ENCODE measurements at regions not wholly inside any gene's neighbourhood (a gene's known extent, or its start where the extent isn't known, plus 50 kb on each side); places are given as distances from the start of the nearest gene placed in this dataset.
"Not testable (repeated sequence)": the region's sequence is repeated elsewhere in the genome, so short reads cannot be mapped to it uniquely, and the experiment has no call there.

DNA sequence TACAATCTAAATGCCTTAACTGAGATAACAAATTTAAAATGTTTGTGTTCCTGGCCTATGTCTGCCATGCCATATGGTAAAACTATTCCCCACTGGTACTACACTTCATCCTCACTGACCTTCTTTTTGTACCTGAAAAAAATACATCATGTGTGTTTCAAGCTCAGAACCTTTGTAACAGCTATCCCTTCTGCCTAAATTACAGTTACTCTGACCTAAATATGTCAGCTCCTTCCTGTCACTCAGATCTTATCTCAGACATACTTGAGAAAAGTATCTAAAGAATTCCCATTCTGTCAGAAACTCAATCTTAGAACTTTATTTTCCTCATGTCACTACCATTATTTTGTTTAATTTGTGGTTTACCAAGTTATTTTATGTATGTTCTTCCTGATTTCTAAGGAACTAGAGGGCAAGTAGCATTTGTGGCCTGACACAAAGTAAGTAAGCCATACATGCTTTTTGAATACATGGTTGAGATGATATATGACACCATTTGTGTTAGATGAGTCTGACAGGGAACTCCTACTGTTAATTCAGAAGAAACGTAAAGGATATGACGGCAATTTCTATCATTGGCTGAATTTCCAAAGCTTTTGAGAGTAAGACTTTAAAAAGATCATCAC is 456.5 kb upstream of the NDST3 start:
- no peak for DNase-seq

- DNase-seq = no peak
Observed at GRCh38 chr4:117588771-117589170, 445.5 kb upstream of the NDST3 start.

DNA sequence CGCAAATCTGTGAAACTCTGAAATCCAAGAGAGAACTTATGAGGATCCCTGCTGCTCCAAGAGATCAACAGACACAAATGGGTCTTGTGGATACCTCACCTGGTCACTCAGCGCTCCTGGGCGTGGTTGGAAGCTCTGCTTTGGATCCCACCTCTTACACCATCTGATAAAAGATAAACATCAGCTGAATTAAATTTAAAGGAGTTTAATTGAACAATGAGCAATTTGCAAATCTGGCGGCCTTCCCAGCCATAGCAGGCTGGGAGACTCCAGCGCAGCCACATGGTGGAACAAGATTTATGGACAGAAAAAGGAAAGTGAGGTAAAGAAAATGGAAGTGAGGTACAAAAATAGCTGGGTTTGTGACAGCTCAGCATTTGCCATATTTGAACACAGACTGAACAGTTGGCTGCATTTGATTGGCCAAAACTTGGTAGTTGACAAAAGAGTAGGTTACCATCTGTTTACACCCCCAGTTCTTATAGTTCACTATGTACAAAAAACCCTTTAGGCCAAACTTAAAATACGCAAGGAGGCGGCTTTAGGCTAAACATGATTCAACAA is 437.3 kb upstream of the NDST3 start:
- no peak for DNase-seq

DNA sequence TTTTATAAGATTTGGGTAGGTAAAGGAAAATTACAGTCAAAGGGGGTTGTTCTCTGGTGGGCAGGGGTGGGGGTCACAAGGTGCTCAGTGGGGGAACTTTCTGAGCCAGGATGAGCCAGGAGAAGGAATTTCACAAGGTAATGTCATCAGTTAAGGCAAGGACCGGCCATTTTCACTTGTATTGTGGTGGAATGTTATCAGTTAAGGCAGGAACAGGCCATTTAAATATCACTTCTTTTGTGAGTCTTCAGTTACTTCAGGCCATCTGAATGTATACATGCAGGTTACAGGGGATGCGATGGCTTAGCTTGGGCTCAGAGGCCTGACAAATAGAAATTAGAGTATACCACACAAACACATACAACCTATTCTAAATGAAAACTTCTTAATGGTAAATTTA is 434.9 kb upstream of the NDST3 start:
- not testable (repeated sequence) for DNase-seq

- not testable (repeated sequence) for DNase-seq
Observed at GRCh38 chr4:117600936-117601335, 433.4 kb upstream of the NDST3 start.

DNA sequence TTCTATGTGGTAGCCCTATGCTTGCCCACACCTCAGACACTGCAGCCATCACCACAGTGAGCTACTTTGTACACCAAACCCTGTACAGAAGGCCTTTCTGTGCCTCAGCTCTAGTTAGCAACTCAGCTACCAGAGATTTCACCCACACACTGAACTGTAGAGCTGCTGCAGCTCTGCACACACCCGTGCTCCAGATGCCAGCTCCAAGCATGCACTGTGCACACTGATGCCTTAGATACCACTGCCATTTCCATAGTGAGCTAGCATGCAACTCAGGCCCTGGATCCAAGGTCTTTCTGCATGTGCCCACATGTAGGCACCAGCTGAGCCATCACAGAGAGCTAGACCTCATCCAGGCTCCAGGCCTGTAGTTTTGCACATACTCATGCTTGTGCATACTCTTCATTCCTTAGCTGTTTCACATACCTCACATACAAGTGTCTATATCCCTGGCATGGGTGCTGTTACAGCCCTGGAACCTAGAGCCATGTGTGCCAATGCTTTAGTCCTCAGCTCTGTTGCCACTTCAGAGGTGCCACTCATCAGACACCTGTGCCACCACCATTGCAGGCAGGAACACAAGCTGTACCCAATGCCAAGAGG is 423.5 kb upstream of the NDST3 start:
- no peak for DNase-seq

- DNase-seq = no peak
Observed at GRCh38 chr4:117621673-117622072, 412.6 kb upstream of the NDST3 start.

DNA sequence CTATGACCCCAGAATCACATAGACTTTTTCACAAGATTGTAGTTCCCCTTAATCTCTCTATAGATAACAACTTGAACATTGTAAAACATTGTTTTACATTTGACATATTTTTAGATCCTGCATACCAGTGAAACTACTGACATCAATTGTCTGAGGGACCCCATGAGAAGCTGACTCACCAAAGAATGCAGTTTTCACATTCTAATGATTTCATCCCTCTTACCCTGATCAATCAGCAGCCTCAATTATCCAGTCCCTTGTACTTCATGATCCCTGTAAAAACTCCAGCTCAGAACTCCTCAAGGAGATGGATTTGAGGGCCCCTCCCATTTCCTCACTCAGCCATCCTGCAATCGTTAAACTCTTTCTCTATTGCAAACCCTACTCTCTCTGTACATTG is 411.0 kb upstream of the NDST3 start:
- no peak for DNase-seq

DNA sequence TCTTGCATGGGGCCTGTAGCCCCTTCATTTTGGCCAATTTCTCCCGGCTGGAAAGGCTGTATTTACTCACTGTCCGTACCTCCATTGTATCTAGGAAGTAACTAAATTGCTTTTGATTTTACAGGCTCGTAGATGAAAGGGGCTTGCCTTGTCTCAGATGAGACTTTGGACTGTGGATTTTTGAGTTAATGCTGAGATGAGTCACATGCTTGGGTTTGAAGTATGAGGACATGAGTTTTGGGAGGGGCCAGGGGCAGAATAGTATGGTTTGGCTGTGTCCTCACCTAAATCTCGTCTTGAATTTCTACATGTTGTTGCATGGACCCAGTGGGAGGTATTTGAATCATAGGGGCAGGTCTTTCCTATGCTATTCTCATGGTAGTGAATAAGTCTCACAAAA is 407.6 kb upstream of the NDST3 start:
- DNase-seq = no peak

DNA sequence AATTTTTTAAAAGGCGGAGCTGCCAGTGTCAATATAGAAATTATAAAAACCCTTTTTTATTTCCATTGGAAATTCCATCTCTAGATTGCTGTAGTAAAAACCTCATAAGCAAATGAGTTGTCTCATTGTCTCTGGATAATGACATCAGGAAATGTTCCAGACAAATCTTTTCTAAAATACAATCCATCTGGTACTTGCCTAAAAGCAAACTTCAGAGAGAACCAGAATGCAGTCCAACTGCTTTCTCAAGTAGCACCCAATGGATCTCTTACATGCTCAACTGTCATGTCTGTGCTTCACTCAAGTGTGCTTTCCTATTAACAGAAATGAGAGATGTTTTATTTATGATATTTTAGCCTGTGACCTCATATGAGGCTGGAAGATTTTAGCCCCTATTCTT is 399.6 kb upstream of the NDST3 start:
- no peak for DNase-seq

DNA sequence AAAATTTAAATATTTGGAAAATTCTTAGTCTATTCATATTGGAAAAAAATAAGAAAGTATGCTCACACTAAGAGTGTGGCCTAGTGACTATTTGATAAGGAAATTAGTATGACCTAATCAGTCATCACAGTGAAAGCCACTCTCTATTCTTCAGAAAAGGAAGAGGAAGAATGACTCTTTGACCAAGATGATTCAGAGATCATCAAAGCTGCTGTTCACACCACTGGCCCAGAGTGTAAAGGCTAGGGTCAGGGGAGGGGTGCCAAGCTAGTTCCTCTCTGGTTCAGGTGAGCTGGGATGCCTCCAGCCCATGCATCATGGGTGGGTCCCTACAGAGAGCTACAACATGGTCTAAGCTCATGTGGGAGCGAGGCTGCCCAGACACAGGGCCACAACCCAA is 396.9 kb upstream of the NDST3 start:
- DNase-seq = no peak

DNA sequence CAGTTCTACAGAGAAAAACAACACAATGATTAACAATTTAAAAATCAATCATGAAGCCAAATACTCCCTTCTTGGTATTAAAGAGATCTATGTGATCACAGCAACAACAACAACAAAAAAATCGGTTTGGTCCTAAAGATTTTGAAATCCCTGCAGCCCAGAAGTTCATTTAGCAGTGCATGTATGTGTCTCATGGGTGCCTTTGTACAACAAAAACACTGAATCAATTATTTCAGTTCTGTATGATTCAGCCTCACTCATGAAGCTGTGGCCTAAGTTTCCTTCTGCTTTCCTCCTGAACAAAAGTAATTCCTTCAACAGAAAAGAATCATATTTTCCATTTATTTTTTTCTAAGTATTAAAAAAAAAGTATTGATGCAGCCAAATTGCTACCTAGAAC is 393.4 kb upstream of the NDST3 start:
- no peak for DNase-seq

DNA sequence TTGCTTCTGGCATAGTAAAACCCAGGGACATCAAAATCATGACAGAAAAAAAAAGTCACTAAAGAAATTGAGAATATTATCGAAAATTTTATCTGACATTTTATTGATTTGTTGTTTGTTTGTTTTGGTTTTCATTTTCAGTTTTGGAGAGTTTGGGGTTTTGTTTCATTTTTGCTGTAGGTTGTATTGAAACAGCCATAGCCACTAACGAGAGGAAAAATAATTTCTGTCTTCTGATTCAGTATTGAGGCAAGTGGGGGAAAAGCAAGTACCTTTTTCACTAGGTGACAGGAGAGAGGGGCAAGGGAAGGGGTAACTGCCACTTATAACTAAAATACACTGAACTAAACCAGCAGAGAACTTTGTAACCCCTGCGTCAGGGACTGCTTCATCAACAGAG is 392.8 kb upstream of the NDST3 start:
- DNase-seq = no peak

DNA sequence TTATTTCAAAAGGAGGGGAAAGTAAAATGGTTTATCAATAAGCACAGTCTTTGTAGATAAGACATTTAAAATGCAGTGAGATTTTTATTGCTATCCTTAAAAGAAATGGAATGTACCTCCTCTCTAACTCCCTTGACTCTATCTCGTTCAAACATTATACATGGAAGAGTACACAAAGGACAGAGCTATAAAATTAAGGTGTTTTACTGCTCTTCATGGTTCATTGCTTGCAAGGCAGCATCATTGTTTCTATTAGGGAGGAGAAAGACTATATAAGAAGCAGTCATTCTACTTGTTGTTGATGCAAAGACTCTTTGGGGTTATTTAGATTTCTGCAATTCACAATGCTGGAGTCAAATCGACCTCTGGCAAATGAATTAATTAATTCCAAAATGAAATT is 380.2 kb upstream of the NDST3 start:
- DNase-seq = no peak

- DNase-seq = no peak
Observed at GRCh38 chr4:117660668-117661067, 373.6 kb upstream of the NDST3 start.

GRCh38 chr4:117661091-117662072 is 372.9 kb upstream of the NDST3 start:
- no peak for DNase-seq

DNA sequence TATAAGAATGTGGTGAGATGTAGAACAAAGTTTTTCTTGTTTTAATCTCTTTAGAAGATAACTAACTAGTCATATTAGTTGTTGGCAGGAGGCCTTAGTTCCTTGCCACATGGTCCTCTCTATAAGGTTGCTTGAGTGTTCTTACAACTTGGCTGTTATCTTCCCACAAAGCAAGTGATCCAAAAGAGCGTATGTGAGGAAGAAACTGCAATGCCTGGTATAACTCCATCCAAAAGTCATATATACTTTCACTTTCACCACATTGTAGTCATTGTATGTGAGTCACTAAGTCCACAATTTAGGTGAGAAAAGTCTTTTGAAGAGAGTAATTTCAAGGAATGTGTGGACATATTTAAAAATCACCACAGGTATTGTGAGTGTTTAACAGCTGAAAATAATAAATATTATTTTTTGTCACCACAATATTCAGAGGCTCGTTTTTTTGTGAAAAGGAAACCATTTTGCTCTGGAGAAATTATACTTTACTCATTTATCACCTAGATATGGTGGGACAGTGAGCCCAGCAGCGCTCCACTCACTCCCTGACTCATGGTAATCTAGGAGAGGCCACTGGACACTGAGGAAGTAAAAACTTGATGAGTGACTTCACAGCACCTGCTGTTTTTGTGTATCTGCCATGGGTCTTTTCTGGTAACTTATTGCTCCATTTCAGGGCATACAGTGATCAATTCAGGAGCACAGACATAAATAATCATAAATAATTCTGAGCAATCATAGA is 369.4 kb upstream of the NDST3 start:
- no peak for DNase-seq

DNA sequence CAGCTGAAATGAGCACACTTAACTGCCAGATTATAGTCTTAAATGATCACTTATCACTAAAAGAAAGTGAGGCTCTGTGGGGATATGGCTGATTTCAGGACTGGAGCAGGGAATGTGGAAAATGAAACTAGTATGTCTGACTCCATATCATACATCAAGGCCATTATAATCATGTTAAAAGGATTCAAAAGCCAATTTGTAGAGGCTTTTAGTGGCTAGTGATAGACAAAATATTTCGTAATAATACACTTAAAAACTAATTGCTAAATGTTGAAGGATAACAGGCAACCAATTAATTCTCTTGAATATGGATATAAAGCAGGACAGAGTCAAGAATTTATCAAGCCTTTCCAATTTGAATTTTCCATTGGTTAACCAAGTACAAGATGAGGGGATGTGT is 358.1 kb upstream of the NDST3 start:
- DNase-seq = no peak

- DNase-seq = no peak
Observed at GRCh38 chr4:117678861-117679260, 355.4 kb upstream of the NDST3 start.

- no peak for DNase-seq
Observed at GRCh38 chr4:117691572-117692351, 342.5 kb upstream of the NDST3 start.

DNA sequence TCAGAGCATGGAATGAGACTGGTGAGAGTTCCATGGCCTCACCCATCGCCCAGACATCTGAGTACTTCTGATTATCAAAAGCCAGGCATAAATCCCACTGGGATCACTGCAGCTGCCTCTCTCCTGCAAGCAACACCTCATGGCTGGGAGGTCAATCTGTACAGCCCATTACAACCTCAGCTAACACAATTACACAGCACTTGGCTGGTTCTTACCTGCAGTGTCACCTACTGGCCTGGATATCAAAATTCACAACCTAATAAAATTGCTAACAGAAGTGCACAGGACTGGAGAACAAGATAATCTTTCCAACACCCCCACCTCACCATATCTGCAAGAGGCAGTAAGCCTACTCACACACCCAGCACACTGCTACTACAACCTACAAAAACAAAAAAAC is 341.7 kb upstream of the NDST3 start:
- no peak for DNase-seq

DNA sequence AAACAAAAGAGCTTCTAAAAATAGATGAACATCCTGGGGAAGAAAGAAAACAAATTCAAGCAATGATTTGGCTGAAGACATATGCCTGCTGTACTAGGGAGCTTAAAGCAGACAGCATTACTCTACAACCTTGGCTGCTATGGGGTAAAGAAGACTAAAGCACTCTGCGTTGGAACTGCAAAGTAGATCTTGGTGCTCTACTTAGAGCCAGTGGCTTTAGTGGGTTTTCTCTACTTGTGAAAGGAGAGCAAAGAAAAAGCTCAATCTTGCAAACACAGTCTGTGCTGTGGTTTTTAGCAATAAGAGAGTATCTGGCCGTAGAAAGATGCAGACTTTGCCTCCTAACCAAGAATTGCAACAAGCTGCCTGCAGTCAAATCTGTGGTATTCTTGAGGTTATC is 334.7 kb upstream of the NDST3 start:
- no peak for DNase-seq

All from NCI-H510A treated with DMSO at 0.1 percent for 48 hours (cell line).